ENCODE measurements at regions not wholly inside any gene's neighbourhood (a gene's known extent, or its start where the extent isn't known, plus 50 kb on each side); places are given as distances from the start of the nearest gene placed in this dataset.

DNA sequence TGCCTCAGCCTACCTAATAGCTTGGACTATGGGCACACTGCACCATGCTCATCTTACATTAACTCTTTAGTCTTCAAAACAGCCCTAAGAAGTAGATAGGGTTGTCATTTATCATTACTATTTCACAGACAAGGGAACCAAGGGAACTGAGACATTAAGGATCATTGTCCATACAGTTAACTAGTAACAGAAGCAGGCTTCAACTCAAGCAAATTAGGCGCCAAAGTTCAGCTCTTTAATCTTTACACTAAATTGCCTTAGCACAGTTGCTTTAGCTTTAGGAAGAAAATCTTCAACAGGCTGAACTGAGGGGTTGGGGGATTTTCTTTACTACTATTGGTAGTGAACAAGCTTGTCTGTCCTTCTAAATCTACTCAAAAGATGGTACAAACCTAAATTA, 68.8 kb upstream of the CAND1 start:
- Histone ChIP-seq H3K27ac (ENCODE audit: control insufficient read depth, insufficient read depth, low read length) (no peak overlapping the region), H3K4me2 (ENCODE audit: control insufficient read depth, extremely low read depth, insufficient read depth, low read depth, low read length) (no peak overlapping the region), H3K9ac (ENCODE audit: control insufficient read depth, extremely low read depth, insufficient read depth, low read length) (no peak overlapping the region), H3K79me2 (ENCODE audit: control insufficient read depth, insufficient read depth, low read length) (no peaks in the 10 kb centered on the region), H3K9me3 (ENCODE audit: control insufficient read depth, low read depth, low read length) (no peaks in the 10 kb centered on the region), H3K9me1 (ENCODE audit: control insufficient read depth, extremely low read depth, insufficient read depth, low read length) (no peaks in the 10 kb centered on the region), H3K4me1 (ENCODE audit: control insufficient read depth, extremely low read depth, insufficient read depth, low read length) (no peaks in the 10 kb centered on the region), H3K27me3 (ENCODE audit: control insufficient read depth, extremely low read depth, insufficient read depth, low read length) (peaks cover 8% of the 10 kb centered on the region), H4K20me1 (ENCODE audit: control insufficient read depth, extremely low read depth, insufficient read depth, low read length) (no peaks in the 10 kb centered on the region), H2AFZ (ENCODE audit: control insufficient read depth, low read length) (no peak overlapping the region), H3K36me3 (ENCODE audit: control insufficient read depth in 2 of 2, extremely low read depth in 1 of 2, insufficient read depth in 2 of 2, low read length in 2 of 2) (no peaks in the 10 kb centered on the region), H3K4me3 (ENCODE audit: control insufficient read depth in 2 of 3, extremely low read depth in 1 of 3, insufficient read depth in 2 of 3, low read depth in 1 of 3, low read length in 3 of 3) (no peak overlapping the region)
- no peak for FAIRE-seq
- TF ChIP-seq, protein P1, sequence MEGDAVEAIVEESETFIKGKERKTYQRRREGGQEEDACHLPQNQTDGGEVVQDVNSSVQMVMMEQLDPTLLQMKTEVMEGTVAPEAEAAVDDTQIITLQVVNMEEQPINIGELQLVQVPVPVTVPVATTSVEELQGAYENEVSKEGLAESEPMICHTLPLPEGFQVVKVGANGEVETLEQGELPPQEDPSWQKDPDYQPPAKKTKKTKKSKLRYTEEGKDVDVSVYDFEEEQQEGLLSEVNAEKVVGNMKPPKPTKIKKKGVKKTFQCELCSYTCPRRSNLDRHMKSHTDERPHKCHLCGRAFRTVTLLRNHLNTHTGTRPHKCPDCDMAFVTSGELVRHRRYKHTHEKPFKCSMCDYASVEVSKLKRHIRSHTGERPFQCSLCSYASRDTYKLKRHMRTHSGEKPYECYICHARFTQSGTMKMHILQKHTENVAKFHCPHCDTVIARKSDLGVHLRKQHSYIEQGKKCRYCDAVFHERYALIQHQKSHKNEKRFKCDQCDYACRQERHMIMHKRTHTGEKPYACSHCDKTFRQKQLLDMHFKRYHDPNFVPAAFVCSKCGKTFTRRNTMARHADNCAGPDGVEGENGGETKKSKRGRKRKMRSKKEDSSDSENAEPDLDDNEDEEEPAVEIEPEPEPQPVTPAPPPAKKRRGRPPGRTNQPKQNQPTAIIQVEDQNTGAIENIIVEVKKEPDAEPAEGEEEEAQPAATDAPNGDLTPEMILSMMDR (optimal IDR thresholded peaks at IDR 0.05 in 1 of 3, IDR thresholded peaks at IDR 0.05 in 1 of 3, conservative IDR thresholded peaks at IDR 0.05 in 1 of 3; ENCODE audit: extremely low read depth in 1 of 3, insufficient read depth in 2 of 3, low read length in 3 of 3) = no peak
- TF ChIP-seq EZH2 (IDR thresholded peaks at IDR 0.05; ENCODE audit: low read length) = no peak
- DNase-seq (ENCODE audit: low read depth, low spot score) = no peak
- dilution Hi-C loops (cut with MboI; ENCODE audit: extremely low pct_ligation_motif_present, low sequenced_read_pairs) = no loop called here

DNA sequence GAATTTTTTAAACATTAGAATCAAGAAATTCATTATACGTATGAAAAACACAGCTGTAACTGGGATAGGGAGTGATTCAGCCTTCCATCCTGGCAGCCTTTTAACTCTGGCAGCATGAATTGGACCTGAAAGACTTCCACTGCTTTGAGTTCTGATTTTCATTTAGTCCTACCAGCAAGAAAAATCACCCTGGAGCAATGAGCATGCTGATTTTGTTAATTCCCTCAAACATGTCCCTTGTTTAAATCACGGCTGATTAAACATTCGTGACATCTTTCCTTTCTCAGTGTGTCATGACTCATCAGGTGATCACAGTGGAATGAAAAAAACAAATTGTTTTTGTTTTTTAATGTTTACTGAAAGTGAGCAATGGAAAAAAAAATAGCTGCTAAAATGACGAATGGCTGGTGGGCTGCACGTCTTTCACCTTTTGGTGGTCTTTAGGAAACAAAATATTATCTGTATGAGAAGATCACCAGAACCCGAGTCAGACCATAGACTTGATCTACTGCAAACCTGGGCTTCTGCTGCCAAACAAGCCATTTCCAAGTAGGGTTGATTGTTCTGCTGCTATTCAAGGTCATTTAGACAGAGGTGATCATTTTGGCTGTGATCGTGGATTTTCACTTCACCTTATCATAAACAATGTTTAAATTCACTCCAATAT, 67.0 kb upstream of the CAND1 start:
- H4K20me1 ChIP-seq (ENCODE audit: control insufficient read depth, extremely low read depth, insufficient read depth, low read length) = no peaks in the 10 kb centered on the region
- no peaks in the 10 kb centered on the region for H3K4me1 ChIP-seq (ENCODE audit: control insufficient read depth, extremely low read depth, insufficient read depth, low read length)
- peak; percentile 23 for FAIRE-seq
- no peak for DNase-seq (ENCODE audit: low read depth, low spot score)
- no peak overlapping the region for H2AFZ ChIP-seq (ENCODE audit: control insufficient read depth, low read length)
- no peak overlapping the region for H3K9ac ChIP-seq (ENCODE audit: control insufficient read depth, extremely low read depth, insufficient read depth, low read length)
- dilution Hi-C loops (cut with MboI; ENCODE audit: extremely low pct_ligation_motif_present, low sequenced_read_pairs) = no loop called here
- no peaks in the 10 kb centered on the region for H3K79me2 ChIP-seq (ENCODE audit: control insufficient read depth, insufficient read depth, low read length)
- no peak overlapping the region for H3K27ac ChIP-seq (ENCODE audit: control insufficient read depth, insufficient read depth, low read length)
- no peak overlapping the region for H3K4me2 ChIP-seq (ENCODE audit: control insufficient read depth, extremely low read depth, insufficient read depth, low read depth, low read length)
- H3K36me3 ChIP-seq (ENCODE audit: control insufficient read depth in 2 of 2, extremely low read depth in 1 of 2, insufficient read depth in 2 of 2, low read length in 2 of 2) = no peaks in the 10 kb centered on the region
- H3K9me3 ChIP-seq (ENCODE audit: control insufficient read depth, low read depth, low read length) = no peaks in the 10 kb centered on the region
- no peaks in the 10 kb centered on the region for H3K9me1 ChIP-seq (ENCODE audit: control insufficient read depth, extremely low read depth, insufficient read depth, low read length)
- no peak for TF ChIP-seq EZH2 (IDR thresholded peaks at IDR 0.05; ENCODE audit: low read length)
- TF ChIP-seq, protein P1 (optimal IDR thresholded peaks at IDR 0.05 in 1 of 3, IDR thresholded peaks at IDR 0.05 in 1 of 3, conservative IDR thresholded peaks at IDR 0.05 in 1 of 3; ENCODE audit: extremely low read depth in 1 of 3, insufficient read depth in 2 of 3, low read length in 3 of 3) = no peak
- no peak overlapping the region for H3K4me3 ChIP-seq (ENCODE audit: control insufficient read depth in 2 of 3, extremely low read depth in 1 of 3, insufficient read depth in 2 of 3, low read depth in 1 of 3, low read length in 3 of 3)
- peaks cover 13% of the 10 kb centered on the region for H3K27me3 ChIP-seq (ENCODE audit: control insufficient read depth, extremely low read depth, insufficient read depth, low read length)

Data from keratinocyte (primary cell).